ENCODE measurements at regions not wholly inside any gene's neighbourhood (a gene's known extent, or its start where the extent isn't known, plus 50 kb on each side); places are given as distances from the start of the nearest gene placed in this dataset.

DNA sequence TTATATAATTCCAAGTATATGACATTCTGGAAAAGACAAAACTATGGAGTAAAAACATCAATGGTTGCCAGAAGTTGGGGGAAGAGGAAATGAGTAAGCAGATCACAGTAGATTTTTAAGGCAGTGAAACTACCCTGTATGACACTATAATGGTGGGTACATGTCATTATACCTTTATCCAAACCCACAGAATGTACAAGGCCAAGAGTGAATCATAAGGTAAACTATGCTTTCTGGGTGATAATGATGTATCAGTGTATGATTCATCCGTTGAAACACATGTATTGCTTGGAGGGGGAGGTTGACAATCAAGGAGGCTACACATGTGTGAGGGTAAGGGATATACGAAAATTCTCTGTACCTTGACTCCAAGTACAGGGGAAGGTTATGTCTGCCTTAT is 862.7 kb downstream of the PLA2G4A start (continued):
- TF ChIP-seq, protein P1, sequence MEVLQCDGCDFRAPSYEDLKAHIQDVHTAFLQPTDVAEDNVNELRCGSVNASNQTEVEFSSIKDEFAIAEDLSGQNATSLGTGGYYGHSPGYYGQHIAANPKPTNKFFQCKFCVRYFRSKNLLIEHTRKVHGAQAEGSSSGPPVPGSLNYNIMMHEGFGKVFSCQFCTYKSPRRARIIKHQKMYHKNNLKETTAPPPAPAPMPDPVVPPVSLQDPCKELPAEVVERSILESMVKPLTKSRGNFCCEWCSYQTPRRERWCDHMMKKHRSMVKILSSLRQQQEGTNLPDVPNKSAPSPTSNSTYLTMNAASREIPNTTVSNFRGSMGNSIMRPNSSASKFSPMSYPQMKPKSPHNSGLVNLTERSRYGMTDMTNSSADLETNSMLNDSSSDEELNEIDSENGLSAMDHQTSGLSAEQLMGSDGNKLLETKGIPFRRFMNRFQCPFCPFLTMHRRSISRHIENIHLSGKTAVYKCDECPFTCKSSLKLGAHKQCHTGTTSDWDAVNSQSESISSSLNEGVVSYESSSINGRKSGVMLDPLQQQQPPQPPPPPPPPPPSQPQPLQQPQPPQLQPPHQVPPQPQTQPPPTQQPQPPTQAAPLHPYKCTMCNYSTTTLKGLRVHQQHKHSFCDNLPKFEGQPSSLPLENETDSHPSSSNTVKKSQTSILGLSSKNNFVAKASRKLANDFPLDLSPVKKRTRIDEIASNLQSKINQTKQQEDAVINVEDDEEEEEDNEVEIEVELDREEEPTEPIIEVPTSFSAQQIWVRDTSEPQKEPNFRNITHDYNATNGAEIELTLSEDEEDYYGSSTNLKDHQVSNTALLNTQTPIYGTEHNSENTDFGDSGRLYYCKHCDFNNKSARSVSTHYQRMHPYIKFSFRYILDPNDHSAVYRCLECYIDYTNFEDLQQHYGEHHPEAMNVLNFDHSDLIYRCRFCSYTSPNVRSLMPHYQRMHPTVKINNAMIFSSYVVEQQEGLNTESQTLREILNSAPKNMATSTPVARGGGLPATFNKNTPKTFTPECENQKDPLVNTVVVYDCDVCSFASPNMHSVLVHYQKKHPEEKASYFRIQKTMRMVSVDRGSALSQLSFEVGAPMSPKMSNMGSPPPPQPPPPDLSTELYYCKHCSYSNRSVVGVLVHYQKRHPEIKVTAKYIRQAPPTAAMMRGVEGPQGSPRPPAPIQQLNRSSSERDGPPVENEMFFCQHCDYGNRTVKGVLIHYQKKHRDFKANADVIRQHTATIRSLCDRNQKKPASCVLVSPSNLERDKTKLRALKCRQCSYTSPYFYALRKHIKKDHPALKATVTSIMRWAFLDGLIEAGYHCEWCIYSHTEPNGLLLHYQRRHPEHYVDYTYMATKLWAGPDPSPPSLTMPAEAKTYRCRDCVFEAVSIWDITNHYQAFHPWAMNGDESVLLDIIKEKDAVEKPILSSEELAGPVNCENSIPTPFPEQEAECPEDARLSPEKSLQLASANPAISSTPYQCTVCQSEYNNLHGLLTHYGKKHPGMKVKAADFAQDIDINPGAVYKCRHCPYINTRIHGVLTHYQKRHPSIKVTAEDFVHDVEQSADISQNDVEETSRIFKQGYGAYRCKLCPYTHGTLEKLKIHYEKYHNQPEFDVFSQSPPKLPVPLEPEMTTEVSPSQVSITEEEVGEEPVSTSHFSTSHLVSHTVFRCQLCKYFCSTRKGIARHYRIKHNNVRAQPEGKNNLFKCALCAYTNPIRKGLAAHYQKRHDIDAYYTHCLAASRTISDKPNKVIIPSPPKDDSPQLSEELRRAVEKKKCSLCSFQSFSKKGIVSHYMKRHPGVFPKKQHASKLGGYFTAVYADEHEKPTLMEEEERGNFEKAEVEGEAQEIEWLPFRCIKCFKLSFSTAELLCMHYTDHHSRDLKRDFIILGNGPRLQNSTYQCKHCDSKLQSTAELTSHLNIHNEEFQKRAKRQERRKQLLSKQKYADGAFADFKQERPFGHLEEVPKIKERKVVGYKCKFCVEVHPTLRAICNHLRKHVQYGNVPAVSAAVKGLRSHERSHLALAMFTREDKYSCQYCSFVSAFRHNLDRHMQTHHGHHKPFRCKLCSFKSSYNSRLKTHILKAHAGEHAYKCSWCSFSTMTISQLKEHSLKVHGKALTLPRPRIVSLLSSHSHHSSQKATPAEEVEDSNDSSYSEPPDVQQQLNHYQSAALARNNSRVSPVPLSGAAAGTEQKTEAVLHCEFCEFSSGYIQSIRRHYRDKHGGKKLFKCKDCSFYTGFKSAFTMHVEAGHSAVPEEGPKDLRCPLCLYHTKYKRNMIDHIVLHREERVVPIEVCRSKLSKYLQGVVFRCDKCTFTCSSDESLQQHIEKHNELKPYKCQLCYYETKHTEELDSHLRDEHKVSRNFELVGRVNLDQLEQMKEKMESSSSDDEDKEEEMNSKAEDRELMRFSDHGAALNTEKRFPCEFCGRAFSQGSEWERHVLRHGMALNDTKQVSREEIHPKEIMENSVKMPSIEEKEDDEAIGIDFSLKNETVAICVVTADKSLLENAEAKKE (CRISPR knock-in tag; IDR thresholded peaks at IDR 0.05): no peak
- no peak for TF ChIP-seq EZH2 (IDR thresholded peaks at IDR 0.05; ENCODE audit: low read depth, unreplicated experiment)
- TF ChIP-seq, protein P2, sequence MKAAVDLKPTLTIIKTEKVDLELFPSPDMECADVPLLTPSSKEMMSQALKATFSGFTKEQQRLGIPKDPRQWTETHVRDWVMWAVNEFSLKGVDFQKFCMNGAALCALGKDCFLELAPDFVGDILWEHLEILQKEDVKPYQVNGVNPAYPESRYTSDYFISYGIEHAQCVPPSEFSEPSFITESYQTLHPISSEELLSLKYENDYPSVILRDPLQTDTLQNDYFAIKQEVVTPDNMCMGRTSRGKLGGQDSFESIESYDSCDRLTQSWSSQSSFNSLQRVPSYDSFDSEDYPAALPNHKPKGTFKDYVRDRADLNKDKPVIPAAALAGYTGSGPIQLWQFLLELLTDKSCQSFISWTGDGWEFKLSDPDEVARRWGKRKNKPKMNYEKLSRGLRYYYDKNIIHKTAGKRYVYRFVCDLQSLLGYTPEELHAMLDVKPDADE (IDR thresholded peaks at IDR 0.05): no peak
- TF ChIP-seq JUNB (IDR thresholded peaks at IDR 0.05; ENCODE audit: unreplicated experiment): no peak
- no peak for TF ChIP-seq STAT1 (IDR thresholded peaks at IDR 0.05; ENCODE audit: unreplicated experiment)

DNA sequence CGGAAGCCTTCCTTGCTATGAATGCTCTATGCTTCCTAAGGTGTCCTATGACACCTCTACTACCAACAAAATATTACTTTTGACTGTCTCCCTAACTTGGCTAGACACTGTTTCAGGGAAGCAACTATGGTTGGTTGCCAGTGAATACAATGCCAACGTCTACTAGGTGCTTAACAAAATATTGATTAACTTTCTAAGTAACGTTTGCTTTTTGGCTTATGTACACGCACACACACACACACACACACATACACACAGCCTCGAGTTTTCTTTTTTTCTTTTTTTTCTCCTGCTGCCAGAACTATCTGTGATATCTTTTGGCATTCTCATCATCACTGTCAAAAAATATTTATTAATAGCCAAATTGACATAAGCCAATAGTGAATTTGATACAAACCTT is 864.0 kb downstream of the PLA2G4A start:
- H3K27ac Mint-ChIP-seq: no peak overlapping the region
- H3K4me1 Mint-ChIP-seq: no peaks in the 10 kb centered on the region; the same call in 2 of the 3 replicates
- H3K4me2 ChIP-seq: no peak overlapping the region
- no peaks in the 10 kb centered on the region for H3K9me3 Mint-ChIP-seq
- no peak overlapping the region for H3K4me3 Mint-ChIP-seq
- H3K27me3 Mint-ChIP-seq (ENCODE audit: insufficient read depth, low read depth, poor library complexity): peaks cover 2% of the 10 kb centered on the region
- TF ChIP-seq EZH2phosphoT487 (IDR thresholded peaks at IDR 0.05; ENCODE audit: unreplicated experiment) (no peak), EZH2 (IDR thresholded peaks at IDR 0.05; ENCODE audit: low read depth, unreplicated experiment) (no peak)
- H3K4me1 ChIP-seq (ENCODE audit: insufficient read depth): no peaks in the 10 kb centered on the region
- no peaks in the 10 kb centered on the region for H3K27me3 ChIP-seq (ENCODE audit: insufficient read depth)
- DNase-seq (ENCODE audit: low spot score) (no peak), ATAC-seq (no peak)
- peaks cover 8% of the 10 kb centered on the region; the same call in 1 of the 2 replicates for H3K9me2 ChIP-seq (ENCODE audit: insufficient read depth)
- no peaks in the 10 kb centered on the region for H3K36me3 ChIP-seq (ENCODE audit: insufficient read depth)
- H4K20me1 ChIP-seq (replicated peaks; ENCODE audit: insufficient read depth): no peaks in the 10 kb centered on the region
- H3K36me3 Mint-ChIP-seq (ENCODE audit: low read depth): no peaks in the 10 kb centered on the region
- no peak overlapping the region for H3K4me3 ChIP-seq
- no peak overlapping the region for H3K27ac ChIP-seq (ENCODE audit: low read depth)
- peak overlapping the region; percentile 56 for H2AFZ ChIP-seq
- H3F3A ChIP-seq (replicated peaks; ENCODE audit: low read depth): no peaks in the 10 kb centered on the region
- H3K79me2 ChIP-seq (replicated peaks; ENCODE audit: insufficient read depth): no peaks in the 10 kb centered on the region

All from GM23338 (cell line).